HEK293 (cell line): ENCODE measurements at regions not wholly inside any gene's neighbourhood (a gene's known extent, or its start where the extent isn't known, plus 50 kb on each side); places are given as distances from the start of the nearest gene placed in this dataset.

ENCODE experiments used
- HOXA7 ChIP-seq: sonication (generic); formaldehyde crosslinking; IDR thresholded peaks from 2 replicates; pipeline ENCODE4 v1.8.1; 2022; ENCODE audit warnings: missing genetic modification reagents, borderline replicate concordance
- MEIS1 ChIP-seq: sonication (generic); formaldehyde crosslinking; IDR thresholded peaks from 2 replicates; pipeline ENCODE4 v1.8.1; 2022; ENCODE audit warnings: missing genetic modification reagents, mild to moderate bottlenecking, borderline replicate concordance
- SALL2 ChIP-seq: fragments of 450-650 bp; formaldehyde crosslinking; IDR thresholded peaks from 2 replicates; pipeline ENCODE4 v1.5.0; 2017; ENCODE audit warnings: missing biosample characterization, mild to moderate bottlenecking, missing genetic modification characterization, borderline replicate concordance
- SETDB1 ChIP-seq: IDR thresholded peaks from one replicate; pipeline ENCODE4 v1.6.1; 2017; ENCODE audit warnings: mild to moderate bottlenecking, low read length, moderate library complexity, mixed read lengths; ENCODE audit not compliant: insufficient read length
- TRIM28 ChIP-seq: IDR thresholded peaks from 2 replicates; pipeline ENCODE4 v1.6.1; 2011; ENCODE audit warnings: low read length, control low read depth, borderline replicate concordance
- ZBTB21 ChIP-seq: fragments of 450-650 bp; formaldehyde crosslinking; IDR thresholded peaks from 2 replicates; pipeline ENCODE4 v1.5.1; 2017; ENCODE audit warnings: missing biosample characterization, missing genetic modification characterization
- ZBTB8A ChIP-seq: fragments of 450-650 bp; formaldehyde crosslinking; IDR thresholded peaks from 2 replicates; pipeline ENCODE4 v1.5.1; 2016; ENCODE audit warnings: missing biosample characterization, missing genetic modification characterization
- ZFP3 ChIP-seq: fragments of 450-650 bp; formaldehyde crosslinking; IDR thresholded peaks from 2 replicates; pipeline ENCODE4 v1.5.1; 2016; ENCODE audit warnings: low read depth, missing biosample characterization, missing genetic modification characterization
- ZFP41 ChIP-seq: fragments of 450-650 bp; formaldehyde crosslinking; IDR thresholded peaks from 2 replicates; pipeline ENCODE4 v1.5.1; 2016; ENCODE audit warnings: missing biosample characterization, missing genetic modification characterization, borderline replicate concordance
- ZNF10 ChIP-seq: fragments of 450-650 bp; formaldehyde crosslinking; IDR thresholded peaks from 2 replicates; pipeline ENCODE4 v1.5.1; 2017; ENCODE audit warnings: missing biosample characterization, missing genetic modification characterization
- ZNF114 ChIP-seq: fragments of 450-650 bp; formaldehyde crosslinking; IDR thresholded peaks from 2 replicates; pipeline ENCODE4 v1.5.0; 2017; ENCODE audit warnings: missing biosample characterization, missing genetic modification characterization
- ZNF140 ChIP-seq: fragments of 450-650 bp; formaldehyde crosslinking; IDR thresholded peaks from 2 replicates; pipeline ENCODE4 v1.5.1; 2016; ENCODE audit warnings: missing biosample characterization, missing genetic modification characterization
- ZNF155 ChIP-seq: fragments of 450-650 bp; formaldehyde crosslinking; IDR thresholded peaks from 2 replicates; pipeline ENCODE4 v1.5.1; 2016; ENCODE audit warnings: missing biosample characterization, missing genetic modification characterization
- ZNF2 ChIP-seq: fragments of 450-650 bp; formaldehyde crosslinking; IDR thresholded peaks from 2 replicates; pipeline ENCODE4 v1.5.1; 2016; ENCODE audit warnings: missing biosample characterization, missing genetic modification characterization
- ZNF202 ChIP-seq: fragments of 450-650 bp; formaldehyde crosslinking; IDR thresholded peaks from 2 replicates; pipeline ENCODE4 v1.5.1; 2016; ENCODE audit warnings: missing biosample characterization, missing genetic modification characterization, borderline replicate concordance
- ZNF239 ChIP-seq: fragments of 450-650 bp; formaldehyde crosslinking; IDR thresholded peaks from 2 replicates; pipeline ENCODE4 v1.5.1; 2016; ENCODE audit warnings: missing biosample characterization, missing genetic modification characterization
- ZNF274 ChIP-seq, 2 experiments: fragments of 200-500 bp in 1 of 2; fragments of 450-650 bp in 1 of 2; sonication (Bioruptor generic) in 1 of 2; formaldehyde crosslinking in 1 of 2; IDR thresholded peaks; 2 replicates each; pipeline versions ENCODE4 v1.5.1 to v1.6.1; 2014 to 2016; ENCODE audit warnings: borderline replicate concordance in 1 of 2, inconsistent platforms in 1 of 2, low read length in 1 of 2, missing biosample characterization in 1 of 2, missing genetic modification characterization in 1 of 2
- ZNF302 ChIP-seq: fragments of 450-650 bp; formaldehyde crosslinking; IDR thresholded peaks from 2 replicates; pipeline ENCODE4 v1.5.1; 2016; ENCODE audit warnings: missing biosample characterization, missing genetic modification characterization, low read depth
- ZNF350 ChIP-seq: fragments of 450-650 bp; formaldehyde crosslinking; IDR thresholded peaks from 2 replicates; pipeline ENCODE4 v1.5.0; 2017; ENCODE audit warnings: missing biosample characterization, mild to moderate bottlenecking, missing genetic modification characterization
- ZNF423 ChIP-seq: fragments of 450-650 bp; formaldehyde crosslinking; IDR thresholded peaks from 2 replicates; pipeline ENCODE4 v1.5.1; 2016; ENCODE audit warnings: missing biosample characterization, missing genetic modification characterization
- ZNF433 ChIP-seq: fragments of 450-650 bp; formaldehyde crosslinking; IDR thresholded peaks from 2 replicates; pipeline ENCODE4 v1.5.1; 2016; ENCODE audit warnings: missing biosample characterization, missing genetic modification characterization, low read depth
- ZNF48 ChIP-seq: fragments of 450-650 bp; formaldehyde crosslinking; IDR thresholded peaks from 2 replicates; pipeline ENCODE4 v1.5.1; 2016; ENCODE audit warnings: missing biosample characterization, missing genetic modification characterization
- ZNF521 ChIP-seq: fragments of 450-650 bp; formaldehyde crosslinking; IDR thresholded peaks from 2 replicates; pipeline ENCODE4 v1.5.1; 2017; ENCODE audit warnings: missing biosample characterization, mild to moderate bottlenecking, missing genetic modification characterization
- ZNF549 ChIP-seq: fragments of 450-650 bp; IDR thresholded peaks from 2 replicates; pipeline ENCODE4 v1.5.1; 2018; ENCODE audit warnings: missing biosample characterization, missing genetic modification characterization, mild to moderate bottlenecking, inconsistent platforms, moderate library complexity
- ZNF670 ChIP-seq: fragments of 450-650 bp; formaldehyde crosslinking; IDR thresholded peaks from 2 replicates; pipeline ENCODE4 v1.5.1; 2016; ENCODE audit warnings: missing biosample characterization, missing genetic modification characterization, low read depth
- ZNF701 ChIP-seq: fragments of 450-650 bp; formaldehyde crosslinking; IDR thresholded peaks from 2 replicates; pipeline ENCODE4 v1.5.1; 2016; ENCODE audit warnings: missing biosample characterization, missing genetic modification characterization
- ZNF792 ChIP-seq: fragments of 450-650 bp; formaldehyde crosslinking; IDR thresholded peaks from 2 replicates; pipeline ENCODE4 v1.5.1; 2016; ENCODE audit warnings: missing biosample characterization, missing genetic modification characterization
- TF ChIP-seq, protein P1 (sequence below): fragments of 450-650 bp; formaldehyde crosslinking; IDR thresholded peaks from 2 replicates; pipeline ENCODE4 v1.5.1; 2017; ENCODE audit warnings: missing biosample characterization, missing genetic modification characterization
- TF ChIP-seq, protein P2 (sequence below): fragments of 450-650 bp; formaldehyde crosslinking; IDR thresholded peaks from 2 replicates; pipeline ENCODE4 v1.5.1; 2016; ENCODE audit warnings: missing biosample characterization, missing genetic modification characterization
- TF ChIP-seq, protein P3 (sequence below): sonication (generic); formaldehyde crosslinking; IDR thresholded peaks from 2 replicates; pipeline ENCODE4 v1.8.1; 2022; ENCODE audit warnings: mild to moderate bottlenecking, moderate library complexity, missing genetic modification reagents
- TF ChIP-seq, protein P4 (sequence below): fragments of 450-650 bp; formaldehyde crosslinking; IDR thresholded peaks from 2 replicates; pipeline ENCODE4 v1.5.1; 2016; ENCODE audit warnings: missing biosample characterization, missing genetic modification characterization
- TF ChIP-seq, protein P5 (sequence below): fragments of 450-650 bp; formaldehyde crosslinking; IDR thresholded peaks from 2 replicates; pipeline ENCODE4 v1.5.1; 2016; ENCODE audit warnings: missing biosample characterization, missing genetic modification characterization
- TF ChIP-seq, protein P6 (sequence below): fragments of 450-650 bp; formaldehyde crosslinking; optimal IDR thresholded peaks from 2 replicates; pipeline ENCODE3; 2016; ENCODE audit warnings: missing biosample characterization, mild to moderate bottlenecking, missing genetic modification characterization

DNA sequence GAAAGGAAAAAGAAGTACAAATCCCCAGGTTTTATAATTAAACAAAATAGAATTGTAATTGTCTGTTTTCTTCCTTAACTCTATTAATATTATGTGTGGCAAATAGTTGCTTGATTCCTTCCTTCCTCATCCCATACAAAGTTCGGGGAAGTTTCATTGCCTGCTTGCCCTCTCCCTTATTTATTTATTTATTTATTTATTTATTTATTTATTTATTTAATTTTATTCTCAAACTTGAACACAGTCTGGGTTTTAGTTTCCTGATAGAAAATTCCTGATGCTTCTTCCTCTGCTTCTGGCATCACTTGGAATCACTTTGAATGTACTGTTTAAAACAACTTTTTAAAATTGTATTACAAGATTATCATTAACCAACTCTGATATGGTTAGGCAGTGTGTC is 145.8 kb upstream of the SOX5 start (continued):
- TF ChIP-seq, protein P1, sequence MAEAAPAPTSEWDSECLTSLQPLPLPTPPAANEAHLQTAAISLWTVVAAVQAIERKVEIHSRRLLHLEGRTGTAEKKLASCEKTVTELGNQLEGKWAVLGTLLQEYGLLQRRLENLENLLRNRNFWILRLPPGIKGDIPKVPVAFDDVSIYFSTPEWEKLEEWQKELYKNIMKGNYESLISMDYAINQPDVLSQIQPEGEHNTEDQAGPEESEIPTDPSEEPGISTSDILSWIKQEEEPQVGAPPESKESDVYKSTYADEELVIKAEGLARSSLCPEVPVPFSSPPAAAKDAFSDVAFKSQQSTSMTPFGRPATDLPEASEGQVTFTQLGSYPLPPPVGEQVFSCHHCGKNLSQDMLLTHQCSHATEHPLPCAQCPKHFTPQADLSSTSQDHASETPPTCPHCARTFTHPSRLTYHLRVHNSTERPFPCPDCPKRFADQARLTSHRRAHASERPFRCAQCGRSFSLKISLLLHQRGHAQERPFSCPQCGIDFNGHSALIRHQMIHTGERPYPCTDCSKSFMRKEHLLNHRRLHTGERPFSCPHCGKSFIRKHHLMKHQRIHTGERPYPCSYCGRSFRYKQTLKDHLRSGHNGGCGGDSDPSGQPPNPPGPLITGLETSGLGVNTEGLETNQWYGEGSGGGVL (tag by site-specific recombination) = no peak
- TF ChIP-seq ZNF155 (tag by site-specific recombination) = no peak
- no peak for TF ChIP-seq ZNF239
- no peak for TF ChIP-seq ZNF302 (tag by site-specific recombination)
- TF ChIP-seq, protein P2, sequence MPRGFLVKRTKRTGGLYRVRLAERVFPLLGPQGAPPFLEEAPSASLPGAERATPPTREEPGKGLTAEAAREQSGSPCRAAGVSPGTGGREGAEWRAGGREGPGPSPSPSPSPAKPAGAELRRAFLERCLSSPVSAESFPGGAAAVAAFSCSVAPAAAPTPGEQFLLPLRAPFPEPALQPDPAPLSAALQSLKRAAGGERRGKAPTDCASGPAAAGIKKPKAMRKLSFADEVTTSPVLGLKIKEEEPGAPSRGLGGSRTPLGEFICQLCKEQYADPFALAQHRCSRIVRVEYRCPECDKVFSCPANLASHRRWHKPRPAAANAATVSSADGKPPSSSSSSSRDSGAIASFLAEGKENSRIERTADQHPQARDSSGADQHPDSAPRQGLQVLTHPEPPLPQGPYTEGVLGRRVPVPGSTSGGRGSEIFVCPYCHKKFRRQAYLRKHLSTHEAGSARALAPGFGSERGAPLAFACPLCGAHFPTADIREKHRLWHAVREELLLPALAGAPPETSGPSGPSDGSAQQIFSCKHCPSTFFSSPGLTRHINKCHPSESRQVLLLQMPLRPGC (tag by site-specific recombination) = no peak
- no peak for TF ChIP-seq ZNF433 (tag by site-specific recombination)
- TF ChIP-seq ZBTB21 (tag by site-specific recombination) = no peak
- TF ChIP-seq MEIS1 = no peak
- TF ChIP-seq ZNF202 (tag by site-specific recombination) = no peak
- TF ChIP-seq ZNF521 (tag by site-specific recombination) = no peak
- no peak for TF ChIP-seq ZNF48
- TF ChIP-seq ZNF792 (tag by site-specific recombination) = no peak
- TF ChIP-seq, protein P3, sequence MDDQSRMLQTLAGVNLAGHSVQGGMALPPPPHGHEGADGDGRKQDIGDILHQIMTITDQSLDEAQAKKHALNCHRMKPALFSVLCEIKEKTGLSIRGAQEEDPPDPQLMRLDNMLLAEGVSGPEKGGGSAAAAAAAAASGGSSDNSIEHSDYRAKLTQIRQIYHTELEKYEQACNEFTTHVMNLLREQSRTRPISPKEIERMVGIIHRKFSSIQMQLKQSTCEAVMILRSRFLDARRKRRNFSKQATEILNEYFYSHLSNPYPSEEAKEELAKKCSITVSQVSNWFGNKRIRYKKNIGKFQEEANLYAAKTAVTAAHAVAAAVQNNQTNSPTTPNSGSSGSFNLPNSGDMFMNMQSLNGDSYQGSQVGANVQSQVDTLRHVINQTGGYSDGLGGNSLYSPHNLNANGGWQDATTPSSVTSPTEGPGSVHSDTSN (CRISPR knock-in tag) = no peak
- no peak for TF ChIP-seq ZNF423 (tag by site-specific recombination)
- no peak for TF ChIP-seq TRIM28
- no peak for TF ChIP-seq ZNF114 (tag by site-specific recombination)
- TF ChIP-seq, protein P4, sequence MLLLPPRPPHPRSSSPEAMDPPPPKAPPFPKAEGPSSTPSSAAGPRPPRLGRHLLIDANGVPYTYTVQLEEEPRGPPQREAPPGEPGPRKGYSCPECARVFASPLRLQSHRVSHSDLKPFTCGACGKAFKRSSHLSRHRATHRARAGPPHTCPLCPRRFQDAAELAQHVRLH (tag by site-specific recombination) = no peak
- no peak for TF ChIP-seq ZFP41 (tag by site-specific recombination)
- no peak for TF ChIP-seq HOXA7 (CRISPR knock-in tag)
- TF ChIP-seq, protein P5, sequence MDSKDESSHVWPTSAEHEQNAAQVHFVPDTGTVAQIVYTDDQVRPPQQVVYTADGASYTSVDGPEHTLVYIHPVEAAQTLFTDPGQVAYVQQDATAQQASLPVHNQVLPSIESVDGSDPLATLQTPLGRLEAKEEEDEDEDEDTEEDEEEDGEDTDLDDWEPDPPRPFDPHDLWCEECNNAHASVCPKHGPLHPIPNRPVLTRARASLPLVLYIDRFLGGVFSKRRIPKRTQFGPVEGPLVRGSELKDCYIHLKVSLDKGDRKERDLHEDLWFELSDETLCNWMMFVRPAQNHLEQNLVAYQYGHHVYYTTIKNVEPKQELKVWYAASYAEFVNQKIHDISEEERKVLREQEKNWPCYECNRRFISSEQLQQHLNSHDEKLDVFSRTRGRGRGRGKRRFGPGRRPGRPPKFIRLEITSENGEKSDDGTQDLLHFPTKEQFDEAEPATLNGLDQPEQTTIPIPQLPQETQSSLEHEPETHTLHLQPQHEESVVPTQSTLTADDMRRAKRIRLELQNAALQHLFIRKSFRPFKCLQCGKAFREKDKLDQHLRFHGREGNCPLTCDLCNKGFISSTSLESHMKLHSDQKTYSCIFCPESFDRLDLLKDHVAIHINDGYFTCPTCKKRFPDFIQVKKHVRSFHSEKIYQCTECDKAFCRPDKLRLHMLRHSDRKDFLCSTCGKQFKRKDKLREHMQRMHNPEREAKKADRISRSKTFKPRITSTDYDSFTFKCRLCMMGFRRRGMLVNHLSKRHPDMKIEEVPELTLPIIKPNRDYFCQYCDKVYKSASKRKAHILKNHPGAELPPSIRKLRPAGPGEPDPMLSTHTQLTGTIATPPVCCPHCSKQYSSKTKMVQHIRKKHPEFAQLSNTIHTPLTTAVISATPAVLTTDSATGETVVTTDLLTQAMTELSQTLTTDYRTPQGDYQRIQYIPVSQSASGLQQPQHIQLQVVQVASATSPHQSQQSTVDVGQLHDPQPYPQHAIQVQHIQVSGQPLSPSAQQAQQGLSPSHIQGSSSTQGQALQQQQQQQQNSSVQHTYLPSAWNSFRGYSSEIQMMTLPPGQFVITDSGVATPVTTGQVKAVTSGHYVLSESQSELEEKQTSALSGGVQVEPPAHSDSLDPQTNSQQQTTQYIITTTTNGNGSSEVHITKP (tag by site-specific recombination) = no peak
- TF ChIP-seq ZNF670 (tag by site-specific recombination) = no peak
- no peak for TF ChIP-seq SETDB1
- TF ChIP-seq, protein P6, sequence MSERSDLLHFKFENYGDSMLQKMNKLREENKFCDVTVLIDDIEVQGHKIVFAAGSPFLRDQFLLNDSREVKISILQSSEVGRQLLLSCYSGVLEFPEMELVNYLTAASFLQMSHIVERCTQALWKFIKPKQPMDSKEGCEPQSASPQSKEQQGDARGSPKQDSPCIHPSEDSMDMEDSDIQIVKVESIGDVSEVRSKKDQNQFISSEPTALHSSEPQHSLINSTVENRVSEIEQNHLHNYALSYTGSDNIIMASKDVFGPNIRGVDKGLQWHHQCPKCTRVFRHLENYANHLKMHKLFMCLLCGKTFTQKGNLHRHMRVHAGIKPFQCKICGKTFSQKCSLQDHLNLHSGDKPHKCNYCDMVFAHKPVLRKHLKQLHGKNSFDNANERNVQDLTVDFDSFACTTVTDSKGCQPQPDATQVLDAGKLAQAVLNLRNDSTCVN = no peak
- no peak for TF ChIP-seq ZNF549 (tag by site-specific recombination)
- no peak for TF ChIP-seq ZNF274 (IDR thresholded peaks at IDR 0.05; ENCODE audit: low read length)
- TF ChIP-seq ZNF274 (tag by site-specific recombination; IDR thresholded peaks at IDR 0.05; ENCODE audit: borderline replicate concordance) = no peak
- TF ChIP-seq ZFP3 = no peak
- no peak for TF ChIP-seq SALL2 (tag by site-specific recombination)
- TF ChIP-seq ZNF701 (tag by site-specific recombination) = no peak
- no peak for TF ChIP-seq ZNF2 (tag by site-specific recombination)
- no peak for TF ChIP-seq ZNF350 (tag by site-specific recombination)
- TF ChIP-seq ZBTB8A (tag by site-specific recombination) = peak; percentile 60; the same call in 1 of the 2 replicates
- no peak for TF ChIP-seq ZNF10 (tag by site-specific recombination)
- peak; percentile 60; the same call in 1 of the 2 replicates for TF ChIP-seq ZNF140 (tag by site-specific recombination)
